ENCODE measurements at regions not wholly inside any gene's neighbourhood (a gene's known extent, or its start where the extent isn't known, plus 50 kb on each side); places are given as distances from the start of the nearest gene placed in this dataset.

- Histone ChIP-seq H3K4me3 (no peak overlapping the region), H3K36me3 (ENCODE audit: low read depth) (no peaks in the 10 kb centered on the region), H3K27ac (no peak overlapping the region), H4K20me1 (ENCODE audit: insufficient read depth) (no peaks in the 10 kb centered on the region), H3K79me2 (ENCODE audit: low read depth) (no peaks in the 10 kb centered on the region), H3K27me3 (ENCODE audit: insufficient read depth, low read depth) (peaks cover 56% of the 10 kb centered on the region), H3K9me2 (ENCODE audit: insufficient read depth) (no peaks in the 10 kb centered on the region), H3K9me3 (ENCODE audit: insufficient read depth, low read depth) (no peaks in the 10 kb centered on the region), H3F3A (ENCODE audit: insufficient read depth, low read depth) (no peaks in the 10 kb centered on the region), H3K4me1 (replicated peaks; ENCODE audit: insufficient read depth) (no peaks in the 10 kb centered on the region), H2AFZ (no peak overlapping the region), H3K4me2 (no peak overlapping the region)
- POLR2A ChIA-PET (ENCODE audit: unreplicated experiment), result interaction anchor here (0.5 kb wide), 1 partner anchor 834 kb away, joined by 10 read pairs; no protein-coding TSS in a partner anchor
- intact Hi-C loops (cut with micrococcal nuclease; ENCODE audit: unreplicated experiment), result no loop called here
- CTCF ChIA-PET, result no interaction called here
- BruUV-seq (replicated peaks), result no TSS peak
- DNase-seq, result no peak
- TF ChIP-seq CTCF (conservative IDR thresholded peaks at IDR 0.05) (no peak), EZH2 (IDR thresholded peaks at IDR 0.05; ENCODE audit: low read depth) (no peak)
Measured at GRCh38 chr2:236939721-236940231, 145.9 kb upstream of the COPS8 start.

- POLR2A ChIA-PET (ENCODE audit: unreplicated experiment), result interaction anchor here (0.5 kb wide), 1 partner anchor 611 kb away, joined by 9 read pairs; no protein-coding TSS in a partner anchor
- DNase-seq, result no peak
- H3K4me1 ChIP-seq (replicated peaks; ENCODE audit: insufficient read depth), result no peaks in the 10 kb centered on the region
- H2AFZ ChIP-seq, result no peak overlapping the region
- H3K79me2 ChIP-seq (ENCODE audit: low read depth), result no peaks in the 10 kb centered on the region
- TF ChIP-seq EZH2 (IDR thresholded peaks at IDR 0.05; ENCODE audit: low read depth) (no peak), CTCF (conservative IDR thresholded peaks at IDR 0.05) (no peak)
- no TSS peak for BruUV-seq (replicated peaks)
- H3F3A ChIP-seq (ENCODE audit: insufficient read depth, low read depth), result no peaks in the 10 kb centered on the region
- H3K27ac ChIP-seq, result no peak overlapping the region
- H3K9me2 ChIP-seq (ENCODE audit: insufficient read depth), result no peaks in the 10 kb centered on the region
- CTCF ChIA-PET, result no interaction called here
- no peaks in the 10 kb centered on the region for H4K20me1 ChIP-seq (ENCODE audit: insufficient read depth)
- peaks cover 49% of the 10 kb centered on the region for H3K27me3 ChIP-seq (ENCODE audit: insufficient read depth, low read depth)
- no peak overlapping the region for H3K4me3 ChIP-seq
- no peak overlapping the region for H3K4me2 ChIP-seq
- no peaks in the 10 kb centered on the region for H3K9me3 ChIP-seq (ENCODE audit: insufficient read depth, low read depth)
- intact Hi-C loops (cut with micrococcal nuclease; ENCODE audit: unreplicated experiment), result no loop called here
- H3K36me3 ChIP-seq (ENCODE audit: low read depth), result no peaks in the 10 kb centered on the region
Measured at GRCh38 chr2:236940497-236940896, 145.2 kb upstream of the COPS8 start.

GRCh38 chr2:236940916-236941520, 144.7 kb upstream of the COPS8 start:
- H3K27me3 ChIP-seq (ENCODE audit: insufficient read depth, low read depth), result peaks cover 46% of the 10 kb centered on the region
- H3K36me3 ChIP-seq (ENCODE audit: low read depth), result no peaks in the 10 kb centered on the region
- H3K4me3 ChIP-seq, result no peak overlapping the region
- no peaks in the 10 kb centered on the region for H3K79me2 ChIP-seq (ENCODE audit: low read depth)
- no peaks in the 10 kb centered on the region for H3F3A ChIP-seq (ENCODE audit: insufficient read depth, low read depth)
- H3K4me1 ChIP-seq (replicated peaks; ENCODE audit: insufficient read depth), result no peaks in the 10 kb centered on the region
- intact Hi-C loops (cut with micrococcal nuclease; ENCODE audit: unreplicated experiment), result no loop called here
- ChIA-PET CTCF (no interaction called here), POLR2A (ENCODE audit: unreplicated experiment) (interaction anchor here (0.5 kb wide), 1 partner anchor 612 kb away, joined by 9 read pairs; no protein-coding TSS in a partner anchor)
- no peaks in the 10 kb centered on the region for H3K9me2 ChIP-seq (ENCODE audit: insufficient read depth)
- BruUV-seq (replicated peaks), result no TSS peak
- no peak for DNase-seq
- no peaks in the 10 kb centered on the region for H3K9me3 ChIP-seq (ENCODE audit: insufficient read depth, low read depth)
- H4K20me1 ChIP-seq (ENCODE audit: insufficient read depth), result no peaks in the 10 kb centered on the region
- H2AFZ ChIP-seq, result no peak overlapping the region
- H3K27ac ChIP-seq, result no peak overlapping the region
- no peak overlapping the region for H3K4me2 ChIP-seq
- TF ChIP-seq CTCF (conservative IDR thresholded peaks at IDR 0.05), result no peak
- TF ChIP-seq EZH2 (IDR thresholded peaks at IDR 0.05; ENCODE audit: low read depth), result no peak
